ENCODE measurements at regions not wholly inside any gene's neighbourhood (a gene's known extent, or its start where the extent isn't known, plus 50 kb on each side); places are given as distances from the start of the nearest gene placed in this dataset.
A peak's percentile ranks its signal among the peaks of the same experiment; 100 is the strongest.

GRCh38 chr1:215005656-215006345, 76.7 kb upstream of the KCNK2 start:
- peak in 1 of 2 donors; percentile 20 for TF ChIP-seq POLR2A (IDR thresholded peaks at IDR 0.05)
- TF ChIP-seq CTCF (IDR thresholded peaks at IDR 0.05): no peak

Measured in adrenal gland (tissue), 5 donors.